KMS-11 (cell line): ENCODE measurements at regions not wholly inside any gene's neighbourhood (a gene's known extent, or its start where the extent isn't known, plus 50 kb on each side); places are given as distances from the start of the nearest gene placed in this dataset.

Experiments used
- H2AFZ ChIP-seq: fragments of 200-600 bp; sonication (generic); 2 replicates; pipeline ENCODE4 v1.6.1; 2016; ENCODE audit warnings: antibody characterized with exemption, mixed run types, low read depth
- H3K27ac ChIP-seq: fragments of 200-600 bp; sonication (generic); 2 replicates; pipeline ENCODE4 v1.6.1; 2016; ENCODE audit warnings: mild to moderate bottlenecking, mixed run types
- H3K27me3 ChIP-seq: fragments of 200-600 bp; sonication (generic); 2 replicates; pipeline ENCODE4 v1.6.1; 2017; ENCODE audit warnings: mild to moderate bottlenecking, low read depth, mixed run types, moderate library complexity; ENCODE audit not compliant: insufficient read depth
- H3K36me3 ChIP-seq: fragments of 200-600 bp; sonication (generic); 2 replicates; pipeline ENCODE4 v1.6.1; 2017; ENCODE audit warnings: mild to moderate bottlenecking, mixed run types; ENCODE audit not compliant: insufficient read depth
- H3K4me1 ChIP-seq: fragments of 200-600 bp; sonication (generic); 2 replicates; pipeline ENCODE4 v1.6.1; 2016; ENCODE audit warnings: mild to moderate bottlenecking, low read depth, mixed run types; ENCODE audit not compliant: poor library complexity, severe bottlenecking
- H3K4me2 ChIP-seq: fragments of 200-600 bp; sonication (generic); 2 replicates; pipeline ENCODE4 v1.7.0; 2016; ENCODE audit warnings: mild to moderate bottlenecking, mixed run types
- H3K4me3 ChIP-seq: fragments of 200-600 bp; sonication (generic); IDR thresholded peaks from 2 replicates; pipeline ENCODE4 v1.6.1; 2017; ENCODE audit warnings: low read depth, low read length, mixed read lengths; ENCODE audit not compliant: insufficient read depth
- H3K79me2 ChIP-seq: fragments of 200-600 bp; sonication (generic); 2 replicates; pipeline ENCODE4 v1.6.1; 2016; ENCODE audit warnings: low read depth, mixed run types; ENCODE audit not compliant: insufficient read depth
- H3K9ac ChIP-seq: fragments of 200-600 bp; sonication (generic); 2 replicates; pipeline ENCODE4 v1.6.1; 2016; ENCODE audit warnings: mild to moderate bottlenecking, mixed run types
- H4K20me1 ChIP-seq: fragments of 200-600 bp; sonication (generic); 2 replicates; pipeline ENCODE4 v1.6.1; 2016; ENCODE audit warnings: mild to moderate bottlenecking, mixed run types; ENCODE audit not compliant: insufficient read depth
- TF ChIP-seq, protein P1 (sequence below): fragments of 200-600 bp; sonication (generic); conservative IDR thresholded peaks from 2 replicates; pipeline ENCODE4 v1.6.1; 2017; ENCODE audit warnings: low read depth, mild to moderate bottlenecking, antibody characterized with exemption, low read length, moderate library complexity, mixed read lengths

DNA sequence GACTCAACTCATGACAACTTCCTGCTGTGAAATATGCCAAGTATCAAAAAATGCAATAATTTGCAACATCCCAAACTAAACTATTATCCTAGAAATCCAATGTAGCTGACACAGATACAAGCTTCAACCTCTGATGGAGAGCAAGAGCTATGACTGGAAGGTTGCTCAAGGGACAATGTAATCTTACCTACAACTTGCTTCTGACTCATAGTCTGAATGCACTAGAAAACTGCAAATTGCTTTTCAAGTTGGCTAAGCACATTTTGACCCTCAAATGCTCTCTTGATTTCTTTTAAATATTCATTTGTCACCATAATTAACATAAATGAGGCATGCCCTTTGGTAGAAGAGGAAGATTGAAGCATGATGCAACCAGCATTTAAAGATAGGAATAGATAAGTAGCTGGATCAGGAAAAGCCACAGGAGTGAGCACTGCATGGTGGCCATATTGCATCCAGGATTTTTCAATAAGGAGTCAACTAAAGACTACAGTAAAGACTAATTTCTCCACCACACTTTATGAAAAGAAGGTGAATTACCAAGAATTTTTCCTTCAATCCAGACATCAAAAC, 630.8 kb upstream of the GBE1 start:
- H2AFZ ChIP-seq, result no peak overlapping the region
- H4K20me1 ChIP-seq, result no peaks in the 10 kb centered on the region
- no peak overlapping the region for H3K4me2 ChIP-seq
- H3K4me3 ChIP-seq, result no peak overlapping the region
- no peaks in the 10 kb centered on the region for H3K36me3 ChIP-seq
- H3K27me3 ChIP-seq, result no peaks in the 10 kb centered on the region
- H3K9ac ChIP-seq, result no peak overlapping the region
- H3K27ac ChIP-seq, result no peak overlapping the region
- TF ChIP-seq, protein P1, sequence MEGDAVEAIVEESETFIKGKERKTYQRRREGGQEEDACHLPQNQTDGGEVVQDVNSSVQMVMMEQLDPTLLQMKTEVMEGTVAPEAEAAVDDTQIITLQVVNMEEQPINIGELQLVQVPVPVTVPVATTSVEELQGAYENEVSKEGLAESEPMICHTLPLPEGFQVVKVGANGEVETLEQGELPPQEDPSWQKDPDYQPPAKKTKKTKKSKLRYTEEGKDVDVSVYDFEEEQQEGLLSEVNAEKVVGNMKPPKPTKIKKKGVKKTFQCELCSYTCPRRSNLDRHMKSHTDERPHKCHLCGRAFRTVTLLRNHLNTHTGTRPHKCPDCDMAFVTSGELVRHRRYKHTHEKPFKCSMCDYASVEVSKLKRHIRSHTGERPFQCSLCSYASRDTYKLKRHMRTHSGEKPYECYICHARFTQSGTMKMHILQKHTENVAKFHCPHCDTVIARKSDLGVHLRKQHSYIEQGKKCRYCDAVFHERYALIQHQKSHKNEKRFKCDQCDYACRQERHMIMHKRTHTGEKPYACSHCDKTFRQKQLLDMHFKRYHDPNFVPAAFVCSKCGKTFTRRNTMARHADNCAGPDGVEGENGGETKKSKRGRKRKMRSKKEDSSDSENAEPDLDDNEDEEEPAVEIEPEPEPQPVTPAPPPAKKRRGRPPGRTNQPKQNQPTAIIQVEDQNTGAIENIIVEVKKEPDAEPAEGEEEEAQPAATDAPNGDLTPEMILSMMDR, result no peak
- H3K4me1 ChIP-seq, result no peaks in the 10 kb centered on the region
- H3K79me2 ChIP-seq, result no peaks in the 10 kb centered on the region

DNA sequence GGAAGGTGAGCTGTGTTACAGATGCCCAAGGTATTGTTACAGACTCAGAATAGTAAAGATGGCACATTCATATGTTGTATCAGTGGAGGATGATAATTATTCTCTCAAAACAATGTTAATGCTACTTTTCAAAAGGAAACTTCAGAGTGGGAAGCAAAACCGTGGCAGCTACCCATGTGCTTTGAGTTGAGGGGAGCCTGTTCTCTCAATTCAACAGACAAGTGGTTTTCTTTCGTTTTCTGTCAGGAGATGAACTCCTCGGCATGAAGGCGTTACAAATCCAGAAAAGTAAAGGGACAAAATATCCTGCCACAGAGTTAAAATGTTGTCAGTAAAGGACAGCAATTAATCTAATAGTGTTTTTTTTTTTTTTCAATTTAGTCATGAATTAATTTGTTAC, 629.4 kb upstream of the GBE1 start:
- TF ChIP-seq, protein P1, result no peak
- no peaks in the 10 kb centered on the region for H3K36me3 ChIP-seq
- no peak overlapping the region for H3K27ac ChIP-seq
- H4K20me1 ChIP-seq, result no peaks in the 10 kb centered on the region
- no peak overlapping the region for H3K9ac ChIP-seq
- no peak overlapping the region for H2AFZ ChIP-seq
- no peak overlapping the region for H3K4me3 ChIP-seq
- H3K4me2 ChIP-seq, result no peak overlapping the region
- no peaks in the 10 kb centered on the region for H3K79me2 ChIP-seq
- H3K27me3 ChIP-seq, result no peaks in the 10 kb centered on the region
- no peaks in the 10 kb centered on the region for H3K4me1 ChIP-seq

DNA sequence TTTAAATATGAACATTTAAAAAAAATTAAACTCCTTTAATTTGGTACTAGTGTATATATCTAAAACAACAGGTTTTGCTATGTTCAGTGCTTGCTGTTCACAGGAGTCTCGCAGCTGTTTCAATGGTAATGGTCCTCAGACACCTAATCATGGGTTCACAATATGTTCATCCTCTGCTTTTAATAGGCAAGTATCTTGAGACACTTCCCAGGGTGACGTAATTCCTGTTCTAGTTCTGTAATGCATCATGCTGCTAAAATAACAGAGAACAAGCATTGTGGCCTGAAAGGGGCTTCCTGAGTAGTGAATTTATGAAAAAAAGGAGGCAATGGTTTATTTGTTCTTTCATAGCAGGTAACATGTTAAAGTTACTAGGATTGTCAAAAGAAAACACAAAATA, 625.2 kb upstream of the GBE1 start:
- Histone ChIP-seq H3K4me1 (no peaks in the 10 kb centered on the region), H3K27ac (no peak overlapping the region), H3K27me3 (no peaks in the 10 kb centered on the region), H3K9ac (no peak overlapping the region), H3K36me3 (no peaks in the 10 kb centered on the region), H3K4me3 (no peak overlapping the region), H3K4me2 (no peak overlapping the region), H2AFZ (no peak overlapping the region), H3K79me2 (no peaks in the 10 kb centered on the region), H4K20me1 (no peaks in the 10 kb centered on the region)
- TF ChIP-seq, protein P1, result no peak

DNA sequence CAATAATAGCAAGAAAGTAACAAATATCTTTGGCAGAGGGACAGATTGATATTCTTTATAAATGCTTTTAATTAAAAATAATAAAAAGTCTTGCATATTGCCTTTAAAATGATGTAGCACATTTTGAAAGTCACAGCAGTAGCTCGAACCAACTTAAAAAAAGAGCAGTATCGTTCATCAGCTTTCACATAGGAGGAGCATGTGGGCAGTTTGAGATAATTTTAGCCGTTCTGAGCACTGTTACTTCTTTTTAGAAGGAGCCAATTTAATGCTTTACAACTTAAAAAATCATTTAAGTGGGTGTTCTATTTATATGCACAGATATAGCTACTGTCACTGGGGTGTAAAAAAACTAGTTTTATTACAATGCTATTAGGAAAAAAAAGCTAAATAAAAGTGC, 622.7 kb upstream of the GBE1 start:
- no peak overlapping the region for H3K9ac ChIP-seq
- no peak overlapping the region for H2AFZ ChIP-seq
- no peaks in the 10 kb centered on the region for H4K20me1 ChIP-seq
- H3K27ac ChIP-seq, result no peak overlapping the region
- H3K4me3 ChIP-seq, result no peak overlapping the region
- H3K4me2 ChIP-seq, result no peak overlapping the region
- no peaks in the 10 kb centered on the region for H3K27me3 ChIP-seq
- no peaks in the 10 kb centered on the region for H3K4me1 ChIP-seq
- H3K79me2 ChIP-seq, result no peaks in the 10 kb centered on the region
- H3K36me3 ChIP-seq, result no peaks in the 10 kb centered on the region
- TF ChIP-seq, protein P1, result no peak
